BJ (cell line): ENCODE measurements at regions not wholly inside any gene's neighbourhood (a gene's known extent, or its start where the extent isn't known, plus 50 kb on each side); places are given as distances from the start of the nearest gene placed in this dataset.

Experiments
- CTCF ChIA-PET: fragments of 350-600 bp; formaldehyde crosslinking; extraction: SDS; loops from one replicate; lab custom pipeline; 2021; ENCODE audit warnings: antibody characterized with exemption, inconsistent platforms; lab: Yijun Ruan, JAX
- POLR2A ChIA-PET: fragments of 300-600 bp; sonication (Branson Sonifier 250); formaldehyde crosslinking; extraction: SDS; loops from one replicate; lab custom pipeline; 2021; ENCODE audit warnings: antibody characterized with exemption; lab: Charles Lee
- DNase-seq: peaks from one replicate; pipeline ENCODE4 v3.0.0-alpha.2; 2011; ENCODE audit warnings: low read depth
- H3K27me3 ChIP-seq: 2 replicates; pipeline ENCODE4 v1.6.0; 2011; ENCODE audit warnings: low read length; ENCODE audit not compliant: control insufficient read depth, insufficient read depth
- H3K36me3 ChIP-seq: 2 replicates; pipeline ENCODE4 v1.5.1; 2011; ENCODE audit warnings: low read length; ENCODE audit not compliant: control insufficient read depth, insufficient read depth
- H3K4me3 ChIP-seq: 2 replicates; pipeline ENCODE4 v1.5.1; 2011; ENCODE audit warnings: low read depth, mild to moderate bottlenecking, control low read depth, low read length
- CTCF ChIP-seq: IDR thresholded peaks from 2 replicates; pipeline ENCODE4 v1.5.1; 2011; ENCODE audit warnings: low read depth, mild to moderate bottlenecking, control low read depth, inconsistent platforms, low read length, moderate library complexity; ENCODE audit not compliant: insufficient read depth

DNA sequence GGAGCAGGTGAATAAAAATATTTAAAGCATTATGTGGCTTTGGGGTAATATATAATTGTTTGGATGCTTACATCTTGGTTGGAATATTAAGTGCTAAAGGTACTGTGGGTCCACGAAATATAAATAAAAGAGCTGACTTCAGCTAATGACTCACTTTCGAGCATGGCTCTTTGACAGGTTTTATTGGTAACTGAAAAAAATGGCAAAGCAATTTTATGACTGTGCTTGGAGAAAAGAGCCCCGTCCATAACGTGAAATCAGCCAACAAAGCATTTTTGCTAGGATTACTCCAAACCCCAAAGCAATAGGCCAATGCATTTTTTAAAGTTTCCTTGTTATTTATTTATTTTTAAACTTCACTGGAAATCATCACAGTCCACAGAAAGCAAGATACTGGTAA, 397.2 kb upstream of the CDH19 start:
- POLR2A ChIA-PET, result no interaction called here
- DNase-seq, result no peak
- H3K4me3 ChIP-seq, result no peak overlapping the region

GRCh38 chr18:66999003-66999402, 395.1 kb upstream of the CDH19 start:
- TF ChIP-seq CTCF, result no peak
- POLR2A ChIA-PET, result no interaction called here
- H3K27me3 ChIP-seq, result no peaks in the 10 kb centered on the region
- H3K4me3 ChIP-seq, result no peak overlapping the region
- no peak for DNase-seq
- CTCF ChIA-PET, result no interaction called here
- no peaks in the 10 kb centered on the region for H3K36me3 ChIP-seq

More for the DNA sequence above, 397.2 kb upstream of the CDH19 start:
- no peaks in the 10 kb centered on the region for H3K36me3 ChIP-seq
- H3K27me3 ChIP-seq, result no peaks in the 10 kb centered on the region
- CTCF ChIA-PET, result no interaction called here
- TF ChIP-seq CTCF, result no peak

DNA sequence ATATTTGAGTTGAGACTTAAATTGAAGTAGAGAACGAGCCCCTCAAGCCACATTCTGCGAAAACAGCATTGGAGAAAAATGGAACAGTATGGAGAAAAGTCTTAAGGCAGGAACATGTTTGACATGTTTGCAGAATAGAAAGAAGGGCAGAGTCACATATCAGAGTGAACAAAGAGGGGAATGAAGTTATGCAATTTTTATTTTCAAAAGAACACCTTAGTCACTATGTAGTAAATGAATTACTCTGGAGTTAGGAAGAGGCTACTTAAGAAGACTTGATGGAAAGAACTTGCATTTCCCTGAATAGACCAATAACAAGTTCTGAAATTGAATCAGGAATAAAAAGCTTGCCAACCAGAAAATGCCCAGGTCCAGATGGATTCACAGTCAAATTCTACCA, 391.4 kb upstream of the CDH19 start:
- H3K4me3 ChIP-seq, result no peak overlapping the region
- CTCF ChIA-PET, result no interaction called here
- POLR2A ChIA-PET, result no interaction called here
- TF ChIP-seq CTCF, result no peak
- DNase-seq, result no peak
- H3K36me3 ChIP-seq, result no peaks in the 10 kb centered on the region
- H3K27me3 ChIP-seq, result no peaks in the 10 kb centered on the region

GRCh38 chr18:66994790-66995189, 390.9 kb upstream of the CDH19 start:
- H3K36me3 ChIP-seq, result no peaks in the 10 kb centered on the region
- H3K4me3 ChIP-seq, result no peak overlapping the region
- ChIA-PET CTCF (no interaction called here), POLR2A (no interaction called here)
- DNase-seq, result no peak
- TF ChIP-seq CTCF, result no peak
- H3K27me3 ChIP-seq, result no peaks in the 10 kb centered on the region

- no peaks in the 10 kb centered on the region for H3K27me3 ChIP-seq
- no peak for DNase-seq
- no peaks in the 10 kb centered on the region for H3K36me3 ChIP-seq
- no peak for TF ChIP-seq CTCF
- no peak overlapping the region for H3K4me3 ChIP-seq
- CTCF ChIA-PET, result no interaction called here
- POLR2A ChIA-PET, result no interaction called here
Measured at GRCh38 chr18:66993492-66993891, 389.6 kb upstream of the CDH19 start.
